NCI-H1930 (cell line): ENCODE measurements at regions not wholly inside any gene's neighbourhood (a gene's known extent, or its start where the extent isn't known, plus 50 kb on each side); places are given as distances from the start of the nearest gene placed in this dataset.
"Not testable (repeated sequence)": the region's sequence is repeated elsewhere in the genome, so short reads cannot be mapped to it uniquely, and the experiment has no call there.

Source experiments
- DNase-seq, 2 experiments: peaks; one replicate each; lab custom pipeline; 2025; lab: John Stamatoyannopoulos, UW

GRCh38 chr12:34406996-34407300 lies 384.7 kb downstream of the ALG10 start:
- no peak for DNase-seq

GRCh38 chr12:34407813-34408212 lies 385.5 kb downstream of the ALG10 start:
- DNase-seq, result no peak

GRCh38 chr12:34431509-34431908 lies 409.2 kb downstream of the ALG10 start:
- DNase-seq, result not testable (repeated sequence)
